HG02840 (cell line): ENCODE measurements at regions not wholly inside any gene's neighbourhood (a gene's known extent, or its start where the extent isn't known, plus 50 kb on each side); places are given as distances from the start of the nearest gene placed in this dataset.

Experiments
- ATAC-seq: cut with Tn5 transposase; IDR thresholded peaks from one replicate; pipeline ENCODE4 v1.9.1; 2021; ENCODE audit warnings: mild to moderate bottlenecking, moderate library complexity, moderate number of reproducible peaks; ENCODE audit not compliant: unreplicated experiment, low FRiP score

- ATAC-seq, result no peak
These were observed 211.8 kb downstream of the EPHA4 start for GRCh38 chr2:221360312-221360711.

GRCh38 chr2:221360742-221361141 is 211.4 kb downstream of the EPHA4 start:
- ATAC-seq, result no peak

GRCh38 chr2:221361633-221362032 is 210.5 kb downstream of the EPHA4 start:
- no peak for ATAC-seq

GRCh38 chr2:221364672-221365071 is 207.4 kb downstream of the EPHA4 start:
- no peak for ATAC-seq
